Neural cell (in vitro differentiated cells): ENCODE measurements at regions not wholly inside any gene's neighbourhood (a gene's known extent, or its start where the extent isn't known, plus 50 kb on each side); places are given as distances from the start of the nearest gene placed in this dataset.

Experiments
- CTCF ChIP-seq: fragments of 450-650 bp; IDR thresholded peaks from 2 replicates; pipeline ENCODE4 v1.5.1; 2014; ENCODE audit warnings: antibody characterized with exemption, mild to moderate bottlenecking, moderate library complexity; ENCODE audit not compliant: poor library complexity, severe bottlenecking
- EP300 ChIP-seq: fragments of 450-650 bp; conservative IDR thresholded peaks from 2 replicates; pipeline ENCODE4 v1.6.1; 2014; ENCODE audit warnings: antibody characterized with exemption, mild to moderate bottlenecking, moderate library complexity; ENCODE audit not compliant: poor library complexity, severe bottlenecking
- EZH2 ChIP-seq: fragments of 200-600, 300-800 bp; shearing (Covaris generic), sonication (generic); IDR thresholded peaks from 2 replicates; pipeline ENCODE4 v1.6.1; 2014; ENCODE audit warnings: antibody characterized with exemption, low read length, borderline replicate concordance, mild to moderate bottlenecking; ENCODE audit not compliant: insufficient read depth, poor library complexity, severe bottlenecking
- POLR2AphosphoS5 ChIP-seq: IDR thresholded peaks from 2 replicates; pipeline ENCODE4 v1.6.1; 2012
- RAD21 ChIP-seq: fragments of 450-650 bp; conservative IDR thresholded peaks from 2 replicates; pipeline ENCODE4 v1.6.1; 2014; ENCODE audit warnings: antibody characterized with exemption, mild to moderate bottlenecking, moderate library complexity
- REST ChIP-seq: IDR thresholded peaks from 2 replicates; pipeline ENCODE4 v1.6.1; 2012; ENCODE audit warnings: borderline replicate concordance
- SMC3 ChIP-seq: fragments of 450-650 bp; conservative IDR thresholded peaks from 2 replicates; pipeline ENCODE4 v1.6.1; 2014; ENCODE audit warnings: antibody characterized with exemption, mild to moderate bottlenecking, moderate library complexity; ENCODE audit not compliant: poor library complexity
- TAF1 ChIP-seq: IDR thresholded peaks from 2 replicates; pipeline ENCODE4 v1.6.1; 2012; ENCODE audit warnings: low read depth

- TF ChIP-seq CTCF (no peak), EZH2 (no peak), SMC3 (no peak), EP300 (no peak), POLR2AphosphoS5 (no peak), TAF1 (no peak), RAD21 (no peak), REST (no peak)
These were observed 166.6 kb downstream of the CYLD start for GRCh38 chr16:50908468-50908867.
